ENCODE measurements at regions not wholly inside any gene's neighbourhood (a gene's known extent, or its start where the extent isn't known, plus 50 kb on each side); places are given as distances from the start of the nearest gene placed in this dataset.
A peak's percentile ranks its signal among the peaks of the same experiment; 100 is the strongest.

GRCh38 chr16:61215605-61216004 is 820.6 kb downstream of the CDH8 start:
- H3K9ac ChIP-seq (ENCODE audit: low read length), result no peak overlapping the region
- H3F3A ChIP-seq (ENCODE audit: insufficient read depth, low read length, poor library complexity, severe bottlenecking), result no peaks in the 10 kb centered on the region
- H3K9me2 ChIP-seq (ENCODE audit: insufficient read depth, low read length), result no peaks in the 10 kb centered on the region
- H3K27ac ChIP-seq (ENCODE audit: low read length), result peak overlapping the region; percentile 15
- H3K4me2 ChIP-seq (ENCODE audit: low read length), result no peak overlapping the region
- no peaks in the 10 kb centered on the region for H3K79me2 ChIP-seq (replicated peaks; ENCODE audit: insufficient read depth, low read length)
- no peaks in the 10 kb centered on the region for H3K9me3 ChIP-seq (ENCODE audit: low read length)
- no peak overlapping the region for H3K4me3 ChIP-seq (ENCODE audit: low read length)
- no peaks in the 10 kb centered on the region for H4K20me1 ChIP-seq (ENCODE audit: insufficient read depth)
- H2AFZ ChIP-seq (ENCODE audit: low read depth, low read length), result no peak overlapping the region
- no peaks in the 10 kb centered on the region for H3K27me3 ChIP-seq (ENCODE audit: insufficient read depth, low read depth, low read length)
- H3K36me3 ChIP-seq (ENCODE audit: insufficient read depth, low read length), result no peaks in the 10 kb centered on the region
- TF ChIP-seq, protein P1, sequence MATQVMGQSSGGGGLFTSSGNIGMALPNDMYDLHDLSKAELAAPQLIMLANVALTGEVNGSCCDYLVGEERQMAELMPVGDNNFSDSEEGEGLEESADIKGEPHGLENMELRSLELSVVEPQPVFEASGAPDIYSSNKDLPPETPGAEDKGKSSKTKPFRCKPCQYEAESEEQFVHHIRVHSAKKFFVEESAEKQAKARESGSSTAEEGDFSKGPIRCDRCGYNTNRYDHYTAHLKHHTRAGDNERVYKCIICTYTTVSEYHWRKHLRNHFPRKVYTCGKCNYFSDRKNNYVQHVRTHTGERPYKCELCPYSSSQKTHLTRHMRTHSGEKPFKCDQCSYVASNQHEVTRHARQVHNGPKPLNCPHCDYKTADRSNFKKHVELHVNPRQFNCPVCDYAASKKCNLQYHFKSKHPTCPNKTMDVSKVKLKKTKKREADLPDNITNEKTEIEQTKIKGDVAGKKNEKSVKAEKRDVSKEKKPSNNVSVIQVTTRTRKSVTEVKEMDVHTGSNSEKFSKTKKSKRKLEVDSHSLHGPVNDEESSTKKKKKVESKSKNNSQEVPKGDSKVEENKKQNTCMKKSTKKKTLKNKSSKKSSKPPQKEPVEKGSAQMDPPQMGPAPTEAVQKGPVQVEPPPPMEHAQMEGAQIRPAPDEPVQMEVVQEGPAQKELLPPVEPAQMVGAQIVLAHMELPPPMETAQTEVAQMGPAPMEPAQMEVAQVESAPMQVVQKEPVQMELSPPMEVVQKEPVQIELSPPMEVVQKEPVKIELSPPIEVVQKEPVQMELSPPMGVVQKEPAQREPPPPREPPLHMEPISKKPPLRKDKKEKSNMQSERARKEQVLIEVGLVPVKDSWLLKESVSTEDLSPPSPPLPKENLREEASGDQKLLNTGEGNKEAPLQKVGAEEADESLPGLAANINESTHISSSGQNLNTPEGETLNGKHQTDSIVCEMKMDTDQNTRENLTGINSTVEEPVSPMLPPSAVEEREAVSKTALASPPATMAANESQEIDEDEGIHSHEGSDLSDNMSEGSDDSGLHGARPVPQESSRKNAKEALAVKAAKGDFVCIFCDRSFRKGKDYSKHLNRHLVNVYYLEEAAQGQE (IDR thresholded peaks at IDR 0.05; ENCODE audit: borderline replicate concordance), result no peak
- TF ChIP-seq EP300 (conservative IDR thresholded peaks at IDR 0.05; ENCODE audit: poor library complexity, severe bottlenecking) (no peak), RAD21 (conservative IDR thresholded peaks at IDR 0.05) (no peak), TAF1 (IDR thresholded peaks at IDR 0.05; ENCODE audit: low read depth) (no peak), CTCF (IDR thresholded peaks at IDR 0.05; ENCODE audit: poor library complexity, severe bottlenecking) (no peak), MXI1 (conservative IDR thresholded peaks at IDR 0.05; ENCODE audit: poor library complexity, severe bottlenecking) (no peak), EZH2 (IDR thresholded peaks at IDR 0.05; ENCODE audit: borderline replicate concordance, insufficient read depth, low read length, poor library complexity, severe bottlenecking) (no peak), SMC3 (conservative IDR thresholded peaks at IDR 0.05; ENCODE audit: poor library complexity) (no peak), POLR2AphosphoS5 (IDR thresholded peaks at IDR 0.05) (no peak)

GRCh38 chr16:61214780-61215179 is 821.5 kb downstream of the CDH8 start:
- Histone ChIP-seq H3K9me2 (ENCODE audit: insufficient read depth, low read length) (no peaks in the 10 kb centered on the region), H2AFZ (ENCODE audit: low read depth, low read length) (no peak overlapping the region), H3K9ac (ENCODE audit: low read length) (no peak overlapping the region), H3K36me3 (ENCODE audit: insufficient read depth, low read length) (no peaks in the 10 kb centered on the region), H3K27me3 (ENCODE audit: insufficient read depth, low read depth, low read length) (no peaks in the 10 kb centered on the region), H3K79me2 (replicated peaks; ENCODE audit: insufficient read depth, low read length) (no peaks in the 10 kb centered on the region), H3K4me3 (ENCODE audit: low read length) (no peak overlapping the region), H3F3A (ENCODE audit: insufficient read depth, low read length, poor library complexity, severe bottlenecking) (no peaks in the 10 kb centered on the region), H3K9me3 (ENCODE audit: low read length) (no peaks in the 10 kb centered on the region), H4K20me1 (ENCODE audit: insufficient read depth) (no peaks in the 10 kb centered on the region), H3K27ac (ENCODE audit: low read length) (peak overlapping the region; percentile 32), H3K4me2 (ENCODE audit: low read length) (no peak overlapping the region)
- TF ChIP-seq SMC3 (conservative IDR thresholded peaks at IDR 0.05; ENCODE audit: poor library complexity), result peak; percentile 25
- TF ChIP-seq MXI1 (conservative IDR thresholded peaks at IDR 0.05; ENCODE audit: poor library complexity, severe bottlenecking), result no peak
- peak; percentile 67 for TF ChIP-seq POLR2AphosphoS5 (IDR thresholded peaks at IDR 0.05)
- no peak for TF ChIP-seq CTCF (IDR thresholded peaks at IDR 0.05; ENCODE audit: poor library complexity, severe bottlenecking)
- peak; percentile 15 for TF ChIP-seq RAD21 (conservative IDR thresholded peaks at IDR 0.05)
- TF ChIP-seq, protein P1 (IDR thresholded peaks at IDR 0.05; ENCODE audit: borderline replicate concordance), result peak; percentile 78
- TF ChIP-seq EZH2 (IDR thresholded peaks at IDR 0.05; ENCODE audit: borderline replicate concordance, insufficient read depth, low read length, poor library complexity, severe bottlenecking), result no peak
- TF ChIP-seq TAF1 (IDR thresholded peaks at IDR 0.05; ENCODE audit: low read depth), result no peak
- TF ChIP-seq EP300 (conservative IDR thresholded peaks at IDR 0.05; ENCODE audit: poor library complexity, severe bottlenecking), result peak; percentile 86

Measured in neural cell (in vitro differentiated cells).